Ovary (tissue), 7 donors: ENCODE measurements at regions not wholly inside any gene's neighbourhood (a gene's known extent, or its start where the extent isn't known, plus 50 kb on each side); places are given as distances from the start of the nearest gene placed in this dataset.

Experiments
- DNase-seq, 5 donors: peaks; one replicate each; pipeline ENCODE4 v3.0.0-alpha.2; 2019 to 2020
- H3K27ac ChIP-seq, 2 donors: fragments of 200-600 bp; one replicate each; pipeline versions ENCODE4 v1.5.1 to v1.8.0; 2019 to 2022
- H3K27me3 ChIP-seq: fragments of 200-600 bp; one replicate; pipeline ENCODE4 v1.8.0; 2022
- H3K36me3 ChIP-seq: fragments of 200-600 bp; sonication (generic); one replicate; pipeline ENCODE4 v1.5.1; 2019
- H3K4me1 ChIP-seq: one replicate; pipeline ENCODE4 v1.8.1; 2013; ENCODE audit warnings: mild to moderate bottlenecking, moderate library complexity; ENCODE audit not compliant: insufficient read depth
- H3K4me3 ChIP-seq: fragments of 200-600 bp; sonication (generic); one replicate; pipeline ENCODE4 v1.5.1; 2017
- H3K9me3 ChIP-seq, 2 donors: fragments of 200-600 bp in 1 of 2; sonication (generic) in 1 of 2; one replicate each; pipeline versions ENCODE4 v1.5.1 to v1.8.1; 2013 to 2019; ENCODE audit warnings: mild to moderate bottlenecking in 1 of 2, moderate library complexity in 1 of 2
- EP300 ChIP-seq: sonication (generic); formaldehyde crosslinking; IDR thresholded peaks from one replicate; pipeline ENCODE4 v1.6.1; 2017; ENCODE audit warnings: antibody characterized with exemption
- POLR2A ChIP-seq: fragments of 450-650 bp; IDR thresholded peaks from one replicate; pipeline ENCODE4 v1.6.1; 2017; ENCODE audit warnings: antibody characterized with exemption, mild to moderate bottlenecking, moderate library complexity
- WGBS, 3 donors: extraction: QIAGEN DNeasy Blood & Tissue Kit in 1 of 3; methylation state at CpG; one replicate each; pipeline versions ENCODE4 v1.1.5 to v1.1.7; 2013 to 2017; 5-methylcytosine and 5-hydroxymethylcytosine counted together
- intact Hi-C, 4 donors: fragments of 100-400 bp; cut with DNase I; formaldehyde crosslinking; loops; one replicate each; pipeline versions ENCODE4 v1.11.0 to v1.15.1; 2022 to 2023
- TF ChIP-seq, protein P1 (sequence below), 3 donors: fragments of 450-650 bp in 2 of 3; fragments of 200-600 bp in 1 of 3; IDR thresholded peaks; one replicate each; pipeline versions ENCODE4 v1.5.1 to v1.8.0; 2016 to 2022; ENCODE audit warnings: antibody characterized with exemption in 3 of 3, mild to moderate bottlenecking in 1 of 3
- donor health status: DM: no; HTN: no; CAD: no; lungs with moderate emphysema.
- donor health status: DM: no; HTN: no; CAD: no.
- donor health status: Bipolar disorder and iron deficiency.
- donor health status: DM: no; HTN: no; CAD: no.
- donor health status: DM: yes; HTN: yes; CAD: no.

DNA sequence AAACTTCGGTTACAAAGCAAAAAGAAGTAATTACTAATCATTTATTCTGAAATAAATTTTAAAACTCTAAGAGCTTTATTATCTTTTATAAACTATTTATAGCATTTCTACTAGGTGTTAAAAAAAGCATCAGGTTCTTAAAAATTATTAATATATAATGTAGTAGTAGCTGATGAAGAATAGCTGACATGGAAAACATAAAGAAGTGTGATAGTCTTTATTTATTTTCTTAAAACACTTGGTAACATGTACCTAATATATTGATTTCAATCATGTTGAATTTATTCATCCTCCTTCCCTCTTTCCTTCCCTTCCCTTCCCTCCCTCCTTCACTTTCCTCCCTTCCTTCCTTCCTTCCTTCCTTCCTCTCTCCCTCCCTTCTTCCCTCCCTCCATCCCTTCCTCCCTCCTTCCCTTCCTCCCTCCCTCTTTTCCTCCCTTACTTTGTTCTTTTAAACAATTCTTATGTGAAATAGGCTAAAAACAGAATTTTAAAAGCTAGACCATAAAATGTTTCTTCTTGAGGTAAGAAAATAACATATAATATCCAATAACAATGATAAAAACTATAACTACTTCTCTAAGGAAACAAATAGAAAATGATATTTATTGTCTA is 913.9 kb upstream of the MAP3K7 start:
- Histone ChIP-seq H3K4me3 (no peak overlapping the region), H3K4me1 (no peaks in the 10 kb centered on the region), H3K27me3 (no peaks in the 10 kb centered on the region), H3K36me3 (no peaks in the 10 kb centered on the region), H3K27ac (no peak overlapping the region), H3K9me3 (no peaks in the 10 kb centered on the region)
- intact Hi-C loops: no loop called here
- TF ChIP-seq EP300: no peak
- no peak for TF ChIP-seq POLR2A
- TF ChIP-seq, protein P1, sequence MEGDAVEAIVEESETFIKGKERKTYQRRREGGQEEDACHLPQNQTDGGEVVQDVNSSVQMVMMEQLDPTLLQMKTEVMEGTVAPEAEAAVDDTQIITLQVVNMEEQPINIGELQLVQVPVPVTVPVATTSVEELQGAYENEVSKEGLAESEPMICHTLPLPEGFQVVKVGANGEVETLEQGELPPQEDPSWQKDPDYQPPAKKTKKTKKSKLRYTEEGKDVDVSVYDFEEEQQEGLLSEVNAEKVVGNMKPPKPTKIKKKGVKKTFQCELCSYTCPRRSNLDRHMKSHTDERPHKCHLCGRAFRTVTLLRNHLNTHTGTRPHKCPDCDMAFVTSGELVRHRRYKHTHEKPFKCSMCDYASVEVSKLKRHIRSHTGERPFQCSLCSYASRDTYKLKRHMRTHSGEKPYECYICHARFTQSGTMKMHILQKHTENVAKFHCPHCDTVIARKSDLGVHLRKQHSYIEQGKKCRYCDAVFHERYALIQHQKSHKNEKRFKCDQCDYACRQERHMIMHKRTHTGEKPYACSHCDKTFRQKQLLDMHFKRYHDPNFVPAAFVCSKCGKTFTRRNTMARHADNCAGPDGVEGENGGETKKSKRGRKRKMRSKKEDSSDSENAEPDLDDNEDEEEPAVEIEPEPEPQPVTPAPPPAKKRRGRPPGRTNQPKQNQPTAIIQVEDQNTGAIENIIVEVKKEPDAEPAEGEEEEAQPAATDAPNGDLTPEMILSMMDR (IDR thresholded peaks at IDR 0.05): no peak
- WGBS, 3 donors: 90 to 94% (median 92%) methylated on average over 1 of the region's 1 CpG
- DNase-seq: no peak

DNA sequence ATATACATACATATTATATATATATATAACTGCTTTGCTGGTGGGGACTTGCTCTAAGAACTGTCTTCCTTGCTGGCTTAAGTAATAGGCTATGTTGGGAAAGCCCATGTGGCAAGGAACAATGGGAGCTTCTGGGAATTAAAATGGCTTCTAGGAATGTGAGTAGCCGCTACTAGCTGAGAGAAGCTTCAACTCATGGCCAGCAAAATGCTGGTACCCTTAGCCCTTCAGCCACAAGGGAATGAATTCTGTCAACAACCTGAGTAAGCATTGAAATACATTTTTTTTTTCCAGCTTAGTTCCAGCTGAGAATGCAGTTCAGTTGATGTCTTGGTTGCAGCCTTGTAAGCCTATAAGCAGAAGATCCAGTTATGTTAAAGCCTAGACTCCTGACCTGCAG is 911.7 kb upstream of the MAP3K7 start:
- no peak for TF ChIP-seq EP300
- TF ChIP-seq, protein P1 (IDR thresholded peaks at IDR 0.05): no peak
- TF ChIP-seq POLR2A: no peak
- H3K36me3 ChIP-seq: no peaks in the 10 kb centered on the region
- H3K4me3 ChIP-seq: no peak overlapping the region
- 95 to 100% (median 97%) methylated on average over 1 of the region's 1 CpG for WGBS, 3 donors
- no peak for DNase-seq
- H3K27me3 ChIP-seq: no peaks in the 10 kb centered on the region
- H3K27ac ChIP-seq: no peak overlapping the region
- H3K4me1 ChIP-seq: no peaks in the 10 kb centered on the region
- H3K9me3 ChIP-seq: no peaks in the 10 kb centered on the region
- intact Hi-C loops: no loop called here

DNA sequence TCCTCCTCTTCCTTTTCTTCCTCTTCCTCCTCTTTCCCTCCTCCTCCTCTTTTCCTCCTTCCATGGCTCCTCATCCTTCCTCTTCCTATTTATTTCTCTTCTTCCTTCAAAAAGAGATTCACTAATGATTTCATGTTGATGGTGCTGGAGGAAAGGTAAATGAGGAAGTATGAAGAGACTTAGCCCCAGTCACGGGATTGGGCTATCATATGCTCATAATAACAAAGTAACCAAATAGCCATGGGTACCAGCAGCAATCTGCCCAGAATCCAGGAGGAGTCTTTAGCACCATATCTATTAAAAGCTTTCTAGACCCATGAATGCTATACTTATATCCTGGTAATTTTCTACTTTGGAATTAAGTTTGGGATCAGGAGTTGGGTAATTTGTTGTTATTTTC is 910.9 kb upstream of the MAP3K7 start:
- no peaks in the 10 kb centered on the region for H3K9me3 ChIP-seq
- H3K4me3 ChIP-seq: no peak overlapping the region
- DNase-seq: no peak
- H3K4me1 ChIP-seq: no peaks in the 10 kb centered on the region
- no peak for TF ChIP-seq EP300
- TF ChIP-seq POLR2A: no peak
- TF ChIP-seq, protein P1 (IDR thresholded peaks at IDR 0.05): no peak
- 92 to 100% (median 94%) methylated on average over 1 of the region's 1 CpG for WGBS, 3 donors
- H3K27me3 ChIP-seq: no peaks in the 10 kb centered on the region
- intact Hi-C loops: no loop called here
- no peaks in the 10 kb centered on the region for H3K36me3 ChIP-seq
- no peak overlapping the region for H3K27ac ChIP-seq

DNA sequence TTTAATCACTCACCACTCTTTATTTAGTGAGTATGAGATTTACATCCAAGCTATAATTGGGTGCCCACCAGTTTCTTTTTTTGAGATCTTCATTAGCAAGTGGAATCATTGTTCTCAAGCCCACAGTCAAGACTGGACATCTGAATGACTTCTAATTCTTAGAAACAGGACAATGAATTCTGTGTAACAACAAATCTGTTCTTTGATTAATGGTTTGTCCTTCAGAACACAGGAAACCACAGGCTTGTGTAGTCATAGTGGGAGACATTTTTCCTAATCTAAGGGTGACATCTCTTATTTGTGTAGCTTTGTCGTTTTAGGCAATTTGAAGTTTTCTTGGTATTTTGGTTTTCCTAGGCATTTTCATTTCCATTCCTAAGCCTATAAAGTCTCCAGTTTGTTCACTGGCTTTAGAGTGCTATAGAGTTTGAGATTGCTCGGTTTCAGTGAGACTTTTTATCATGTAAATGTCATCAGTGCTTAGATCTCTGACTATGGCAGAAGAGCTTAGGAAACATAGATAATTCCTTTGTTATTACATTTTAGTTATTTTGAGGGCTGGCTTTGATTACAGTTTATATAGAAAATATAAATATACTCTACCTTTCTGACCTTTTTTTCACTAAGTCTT is 903.9 kb upstream of the MAP3K7 start:
- DNase-seq: no peak
- H3K27me3 ChIP-seq: no peaks in the 10 kb centered on the region
- no peak overlapping the region for H3K27ac ChIP-seq
- TF ChIP-seq POLR2A (no peak), EP300 (no peak)
- TF ChIP-seq, protein P1 (IDR thresholded peaks at IDR 0.05): no peak
- no peaks in the 10 kb centered on the region for H3K9me3 ChIP-seq
- 62 to 66% (median 64%) methylated on average over 2 of the region's 2 CpGs for WGBS, 3 donors
- no peaks in the 10 kb centered on the region for H3K4me1 ChIP-seq
- intact Hi-C loops: no loop called here
- H3K4me3 ChIP-seq: no peak overlapping the region
- no peaks in the 10 kb centered on the region for H3K36me3 ChIP-seq
